H1 (cell line): ENCODE measurements at regions not wholly inside any gene's neighbourhood (a gene's known extent, or its start where the extent isn't known, plus 50 kb on each side); places are given as distances from the start of the nearest gene placed in this dataset.

Experiments
- GTF2F1 ChIP-seq: IDR thresholded peaks from 2 replicates; pipeline ENCODE4 v1.6.1; 2012; ENCODE audit warnings: low read depth, low read length, improper control_type of control experiment, borderline replicate concordance
- KDM5A ChIP-seq: fragments of 200-600 bp; IDR thresholded peaks from 2 replicates; pipeline ENCODE4 v1.7.1; 2012; ENCODE audit warnings: mild to moderate bottlenecking, low read length, inconsistent platforms, mixed read lengths
- MAX ChIP-seq: IDR thresholded peaks from 2 replicates; pipeline ENCODE4 v1.6.1; 2012; ENCODE audit warnings: inconsistent platforms
- RFX5 ChIP-seq: IDR thresholded peaks from 2 replicates; pipeline ENCODE4 v1.6.1; 2011; ENCODE audit warnings: low read depth, low read length, improper control_type of control experiment, borderline replicate concordance
- TF ChIP-seq, protein P1 (sequence below): IDR thresholded peaks from 2 replicates; pipeline ENCODE4 v1.6.1; 2012; ENCODE audit warnings: inconsistent platforms

DNA sequence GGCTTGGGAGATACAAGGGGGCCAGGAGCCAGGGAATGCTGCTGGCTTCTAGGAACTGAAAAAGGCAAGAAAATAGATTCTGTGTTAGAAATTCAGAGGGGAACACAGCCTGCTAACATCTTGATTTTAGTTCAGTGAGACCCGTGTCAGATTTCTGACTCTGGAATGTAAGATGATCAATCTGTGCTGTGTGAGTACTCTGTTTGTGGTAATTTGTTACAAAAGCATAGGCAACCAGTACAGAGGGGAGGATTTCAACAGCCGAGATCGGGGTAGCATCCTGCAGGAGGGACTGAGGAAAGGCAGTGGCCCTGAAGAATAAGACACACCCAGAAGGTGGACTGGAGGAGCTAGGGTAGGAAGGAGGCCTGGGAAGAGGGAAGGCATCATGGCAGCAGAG is 410.0 kb upstream of the CCDC196 start (continued):
- no peak for TF ChIP-seq KDM5A
- TF ChIP-seq, protein P1, sequence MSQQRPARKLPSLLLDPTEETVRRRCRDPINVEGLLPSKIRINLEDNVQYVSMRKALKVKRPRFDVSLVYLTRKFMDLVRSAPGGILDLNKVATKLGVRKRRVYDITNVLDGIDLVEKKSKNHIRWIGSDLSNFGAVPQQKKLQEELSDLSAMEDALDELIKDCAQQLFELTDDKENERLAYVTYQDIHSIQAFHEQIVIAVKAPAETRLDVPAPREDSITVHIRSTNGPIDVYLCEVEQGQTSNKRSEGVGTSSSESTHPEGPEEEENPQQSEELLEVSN = no peak
- TF ChIP-seq GTF2F1 = no peak
- no peak for TF ChIP-seq MAX
- TF ChIP-seq RFX5 = no peak
